NCI-H187 treated with DMSO at 0.1 percent for 48 hours (cell line): ENCODE measurements at regions not wholly inside any gene's neighbourhood (a gene's known extent, or its start where the extent isn't known, plus 50 kb on each side); places are given as distances from the start of the nearest gene placed in this dataset.

ENCODE experiments used
- DNase-seq: peaks from one replicate; lab custom pipeline; 2025; lab: John Stamatoyannopoulos, UW

DNA sequence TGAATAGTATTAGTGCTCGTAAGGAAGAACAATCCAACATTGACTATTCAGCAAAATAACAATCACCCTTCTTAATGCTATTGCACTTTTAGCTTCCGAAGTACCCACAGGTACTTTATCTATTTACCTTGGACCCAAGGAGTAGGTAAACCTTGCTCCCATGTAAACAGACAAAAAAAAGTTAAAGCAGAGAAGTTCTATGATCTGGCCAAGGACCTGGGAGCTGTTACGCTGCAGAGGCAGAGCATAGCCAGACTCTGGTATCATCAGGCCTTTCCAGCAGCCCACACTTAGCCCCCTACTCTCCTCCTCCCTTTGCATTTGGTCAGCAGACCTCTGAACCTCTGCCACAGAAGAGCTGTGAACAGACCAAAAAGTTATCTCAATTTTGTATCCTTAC, 130.3 kb upstream of the TPM1 start:
- DNase-seq = no peak

DNA sequence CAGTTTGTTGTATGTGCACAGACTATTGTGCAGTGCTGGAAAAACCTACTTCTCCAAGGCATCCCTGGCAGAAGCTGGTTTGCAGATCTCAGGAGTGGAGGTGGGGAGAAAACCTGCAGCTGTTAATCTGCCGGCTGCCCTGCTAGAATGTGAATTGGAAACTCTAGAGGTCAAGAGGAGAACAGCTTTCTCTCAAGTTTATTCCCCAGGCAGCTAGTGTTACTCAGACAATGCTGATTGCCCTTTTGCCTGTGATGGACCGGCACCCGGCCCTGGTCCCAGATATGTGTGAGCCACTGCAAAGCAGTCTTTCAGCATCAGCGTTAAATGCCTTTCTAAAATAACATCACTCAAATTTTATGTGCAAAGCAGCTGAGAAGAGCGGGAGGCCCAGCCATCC, 129.7 kb upstream of the TPM1 start:
- no peak for DNase-seq

DNA sequence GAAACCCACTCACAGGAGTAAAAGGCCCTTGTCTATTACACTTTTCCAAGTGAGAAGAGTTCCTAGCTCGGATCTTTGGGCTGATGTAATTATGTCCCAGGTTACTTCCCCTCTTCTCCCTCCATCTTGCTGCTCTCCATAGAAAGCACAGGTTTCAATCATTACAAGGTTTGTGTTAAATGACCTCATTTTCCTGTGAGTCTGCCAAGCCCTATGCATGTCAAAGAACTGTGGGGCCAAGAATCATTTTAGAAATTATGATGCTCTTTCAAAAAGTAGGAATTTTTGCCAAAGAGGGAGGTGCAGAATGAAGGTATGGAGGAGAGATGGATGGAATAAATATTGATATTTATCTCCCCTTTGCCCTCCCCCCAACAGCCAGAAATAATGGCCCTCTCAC, 129.3 kb upstream of the TPM1 start:
- DNase-seq = no peak

DNA sequence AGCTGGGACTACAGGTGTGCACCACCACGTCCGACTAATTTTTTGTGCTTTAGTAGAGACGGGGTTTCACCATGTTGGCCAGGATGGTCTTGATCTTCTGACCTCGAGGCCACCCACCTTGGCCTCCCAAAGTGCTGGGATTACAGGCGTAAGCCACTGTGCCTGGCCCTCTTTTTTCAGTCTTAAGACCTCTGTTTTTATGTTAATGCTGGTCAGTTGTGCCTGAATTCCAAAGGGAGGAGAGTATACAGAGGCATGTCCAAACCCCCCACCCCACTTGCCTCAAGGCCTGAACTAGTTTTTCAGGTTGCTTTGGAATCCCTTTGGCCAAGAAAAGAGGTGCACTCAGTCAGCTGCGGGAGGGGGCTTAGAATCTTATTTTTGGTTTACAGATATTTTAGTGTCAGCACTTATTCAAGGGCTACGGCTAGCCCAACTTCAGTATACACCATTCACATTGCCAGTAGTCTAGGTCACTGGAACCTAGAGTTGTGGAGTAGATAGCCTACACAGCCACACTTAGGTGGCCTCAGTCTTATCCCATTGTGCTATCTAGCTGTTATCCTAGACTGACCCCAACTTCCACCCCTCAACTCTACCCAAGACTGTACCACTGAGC, 128.0 kb upstream of the TPM1 start:
- no peak for DNase-seq

DNA sequence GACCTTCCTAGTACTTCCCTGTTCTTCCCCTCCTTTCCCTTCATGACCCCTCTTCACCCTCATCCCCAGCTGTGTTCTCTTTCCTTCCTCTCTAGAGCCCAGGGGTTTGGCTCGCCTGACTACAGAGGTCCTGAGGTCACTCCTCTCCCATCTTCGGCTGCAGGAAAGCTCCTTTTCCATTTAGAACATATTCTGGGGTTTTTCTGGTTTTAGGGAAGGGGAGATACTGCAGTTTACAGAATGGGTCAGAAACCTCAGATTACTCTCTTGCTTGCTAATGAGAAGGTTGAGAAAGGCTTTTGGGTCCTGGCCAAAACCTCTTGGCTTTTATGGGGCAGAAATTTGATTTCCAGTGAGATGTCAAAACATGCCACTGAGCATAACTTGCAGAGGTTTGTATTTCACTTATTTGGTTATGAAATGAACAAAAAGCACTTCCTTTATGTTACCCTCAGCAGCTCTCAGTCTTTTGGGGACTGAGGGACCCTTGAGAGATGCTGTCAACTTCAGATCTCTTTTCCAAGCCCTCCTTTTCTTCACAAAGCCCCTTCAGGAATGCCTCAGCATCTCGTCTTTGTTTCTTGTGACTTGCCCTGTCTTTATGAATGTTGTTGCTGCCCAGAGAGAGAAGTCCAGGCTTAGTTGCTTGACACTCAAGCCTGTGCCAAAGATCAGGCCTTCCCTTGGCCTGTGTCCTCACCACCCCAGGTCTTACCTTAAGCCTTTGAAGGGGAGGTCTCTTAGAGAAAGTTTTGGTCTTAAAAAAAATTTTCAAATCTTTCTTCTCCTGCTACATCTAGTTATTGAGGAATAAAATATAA, 121.7 kb upstream of the TPM1 start:
- DNase-seq = no peak

DNA sequence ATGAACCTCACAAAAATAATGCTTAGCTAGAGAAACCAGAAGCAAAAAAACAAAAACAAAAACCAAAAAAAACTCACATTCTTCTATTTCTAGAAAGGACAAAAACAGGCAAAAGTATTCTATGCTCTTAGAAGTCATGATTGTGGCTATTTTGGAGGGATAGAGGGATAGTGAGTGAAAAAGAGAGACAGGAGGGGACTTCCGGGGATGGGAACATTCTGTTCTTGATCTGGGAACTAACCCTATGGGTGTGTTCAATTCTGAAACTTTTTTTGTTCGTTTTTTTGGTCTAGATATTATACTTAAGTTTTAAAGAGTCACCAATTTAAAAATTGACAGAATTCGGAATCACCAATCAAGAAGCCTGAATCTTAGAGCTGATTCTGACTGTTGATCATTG, 120.0 kb upstream of the TPM1 start:
- no peak for DNase-seq

DNA sequence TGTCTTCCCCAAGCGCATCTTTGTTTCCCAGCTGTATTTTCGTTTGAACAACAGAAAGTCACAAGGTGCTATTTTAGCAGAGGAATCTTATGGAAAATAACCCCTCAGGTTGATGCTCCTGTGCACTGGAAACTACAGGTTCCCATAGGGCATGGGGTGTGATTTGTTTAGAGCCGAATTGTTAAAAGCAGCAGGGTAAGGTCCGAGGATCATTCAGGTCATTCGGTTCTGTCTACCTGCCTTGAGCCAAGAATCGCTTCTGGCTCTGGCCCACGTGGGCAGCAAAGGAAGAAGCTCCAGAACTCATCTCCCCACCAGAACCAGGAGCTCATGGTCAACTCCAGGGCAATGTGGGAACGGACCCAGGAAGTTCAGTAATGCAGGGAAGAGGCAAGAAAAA, 116.7 kb upstream of the TPM1 start:
- DNase-seq = no peak

DNA sequence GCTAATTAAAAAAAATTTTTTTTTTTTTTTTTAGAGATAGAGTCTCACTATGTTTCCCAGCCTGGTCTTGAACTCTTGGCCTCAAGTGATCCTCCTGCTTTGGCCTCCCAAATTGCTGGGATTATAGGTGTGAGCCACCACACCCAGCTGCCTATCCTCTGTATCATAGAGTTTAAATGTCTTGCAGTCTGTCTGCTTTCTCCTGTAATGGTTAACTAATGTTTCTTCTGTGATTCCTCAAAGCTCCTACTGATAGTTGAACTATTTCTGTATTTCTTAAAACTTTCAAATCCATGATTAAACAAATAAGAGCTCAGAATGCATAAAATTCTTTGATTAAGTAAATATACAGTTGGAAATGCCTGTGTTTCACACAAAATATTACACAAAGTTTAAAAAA, 115.4 kb upstream of the TPM1 start:
- no peak for DNase-seq

DNA sequence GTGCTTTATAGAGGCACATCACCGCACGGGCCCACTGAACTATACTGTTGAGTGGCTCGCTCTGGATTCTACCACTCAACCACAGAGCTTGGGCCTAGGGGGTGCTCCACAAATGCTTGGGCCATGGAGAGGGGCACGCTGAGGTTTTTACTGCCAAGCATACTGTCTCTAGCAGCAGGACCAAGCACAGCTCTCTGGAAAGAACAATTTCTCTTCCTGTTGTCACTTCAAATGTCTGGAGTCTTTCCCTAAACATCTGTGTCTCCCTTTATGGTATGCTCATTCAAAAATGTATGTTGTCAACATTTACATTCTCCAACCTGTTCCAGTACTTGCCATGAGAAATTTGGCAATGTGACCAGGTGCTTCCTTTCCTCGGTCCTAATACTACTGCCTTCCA, 114.7 kb upstream of the TPM1 start:
- DNase-seq = no peak

DNA sequence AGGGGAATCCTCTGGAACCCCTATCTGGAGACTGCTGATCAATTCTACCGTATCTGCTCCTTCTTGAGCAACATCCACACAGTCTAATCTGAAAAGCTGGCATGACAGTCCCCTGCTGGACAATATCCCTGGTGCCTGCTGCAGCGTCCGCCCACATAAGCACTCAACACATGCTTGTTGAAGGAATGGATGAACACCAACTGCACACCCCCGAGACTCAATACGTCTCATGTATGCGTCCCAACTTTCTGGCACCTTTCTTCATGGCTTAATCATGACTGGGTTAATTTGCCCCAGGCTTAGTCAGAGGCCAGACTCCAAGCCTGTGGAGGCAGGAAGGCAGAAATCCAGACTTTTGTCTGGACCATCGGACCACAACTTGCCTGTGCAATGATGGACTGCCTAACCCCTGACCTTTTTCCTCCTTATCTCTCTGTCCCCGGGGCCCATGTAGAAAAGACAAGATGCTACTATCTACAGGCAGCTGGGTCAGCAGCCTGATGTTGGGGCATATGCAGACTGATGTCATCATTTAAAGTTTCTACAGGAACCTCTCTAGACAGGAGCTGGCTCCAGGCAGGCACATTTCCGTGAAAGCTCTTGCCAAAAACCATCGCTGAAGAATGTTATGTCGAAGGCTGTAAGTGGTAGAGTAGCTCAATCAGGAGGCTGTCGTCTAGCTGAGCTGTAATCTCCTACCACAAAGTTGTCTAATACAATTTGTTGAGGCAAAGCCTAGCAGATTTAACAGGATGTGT, 114.1 kb upstream of the TPM1 start:
- no peak for DNase-seq

DNA sequence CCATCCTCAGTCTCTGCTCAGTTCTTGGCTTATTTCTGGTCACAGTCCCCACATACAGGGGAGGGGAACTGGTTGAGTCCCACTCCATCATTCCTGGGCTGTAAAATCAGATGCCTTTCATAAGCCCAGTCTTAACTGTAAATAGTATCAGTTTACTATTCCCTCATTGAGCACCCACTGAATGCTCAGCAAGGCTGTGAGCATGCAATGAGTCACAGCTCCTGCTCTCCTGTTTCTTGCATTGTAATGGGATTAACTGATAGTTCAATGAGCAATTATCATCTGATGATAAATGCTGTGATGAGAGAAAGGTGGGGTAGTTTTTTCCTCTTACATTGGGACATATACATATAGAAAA, 113.6 kb upstream of the TPM1 start:
- DNase-seq = no peak

DNA sequence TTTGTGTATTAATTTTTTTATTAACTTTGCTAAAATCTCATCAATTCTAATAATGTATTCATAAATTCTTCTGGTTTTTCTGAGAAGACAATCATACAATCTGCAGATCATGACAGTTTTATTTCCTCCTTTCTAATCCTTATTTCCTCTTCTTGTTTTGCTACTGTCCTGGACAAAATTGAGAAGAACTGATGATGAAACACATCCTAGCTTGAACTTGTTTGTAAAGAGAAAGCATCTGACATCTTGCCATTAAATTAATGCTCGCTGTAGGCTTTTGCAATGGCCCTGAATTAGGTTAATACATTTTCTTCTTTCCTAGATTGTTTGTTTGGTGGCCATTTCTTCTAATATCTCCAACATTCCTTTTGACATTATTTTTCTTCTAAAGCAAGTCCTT, 110.9 kb upstream of the TPM1 start:
- no peak for DNase-seq

DNA sequence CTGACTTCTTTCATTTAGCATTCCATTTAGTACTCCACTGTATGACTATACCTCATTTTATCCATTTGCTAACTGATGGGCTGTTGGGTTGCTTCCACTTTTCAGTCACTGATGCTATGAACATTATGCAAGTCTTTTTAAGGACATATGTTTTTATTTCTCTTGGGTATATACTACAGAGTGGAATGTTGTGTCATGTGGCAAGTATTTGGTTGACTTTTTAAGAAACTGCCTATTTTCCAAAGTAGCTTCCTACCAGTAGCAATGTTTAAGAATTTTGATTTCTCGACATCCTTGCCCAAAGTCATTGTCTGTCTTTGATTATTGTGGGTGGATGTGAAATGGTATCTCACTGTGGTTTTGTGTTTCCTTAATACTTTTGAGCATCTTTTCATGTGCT, 110.1 kb upstream of the TPM1 start:
- DNase-seq = no peak

DNA sequence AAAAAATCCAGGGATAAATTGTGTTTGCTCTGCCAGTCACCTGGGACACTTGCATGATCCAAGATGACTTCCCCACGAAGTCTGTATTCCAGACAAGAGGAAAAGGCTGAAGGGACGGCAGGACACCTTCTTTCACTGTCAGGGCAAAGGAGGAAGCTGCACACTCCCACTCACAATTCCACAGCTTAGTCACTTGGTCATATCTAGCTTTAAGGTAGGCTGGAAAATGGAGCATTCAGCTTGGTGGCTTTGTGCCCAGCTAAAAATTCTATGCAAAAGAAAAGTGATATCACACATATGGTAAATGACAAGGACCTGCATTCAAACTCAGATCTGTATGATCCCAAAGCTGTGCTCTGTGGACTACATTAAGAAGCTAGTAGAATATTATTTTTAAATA, 109.2 kb upstream of the TPM1 start:
- no peak for DNase-seq

DNA sequence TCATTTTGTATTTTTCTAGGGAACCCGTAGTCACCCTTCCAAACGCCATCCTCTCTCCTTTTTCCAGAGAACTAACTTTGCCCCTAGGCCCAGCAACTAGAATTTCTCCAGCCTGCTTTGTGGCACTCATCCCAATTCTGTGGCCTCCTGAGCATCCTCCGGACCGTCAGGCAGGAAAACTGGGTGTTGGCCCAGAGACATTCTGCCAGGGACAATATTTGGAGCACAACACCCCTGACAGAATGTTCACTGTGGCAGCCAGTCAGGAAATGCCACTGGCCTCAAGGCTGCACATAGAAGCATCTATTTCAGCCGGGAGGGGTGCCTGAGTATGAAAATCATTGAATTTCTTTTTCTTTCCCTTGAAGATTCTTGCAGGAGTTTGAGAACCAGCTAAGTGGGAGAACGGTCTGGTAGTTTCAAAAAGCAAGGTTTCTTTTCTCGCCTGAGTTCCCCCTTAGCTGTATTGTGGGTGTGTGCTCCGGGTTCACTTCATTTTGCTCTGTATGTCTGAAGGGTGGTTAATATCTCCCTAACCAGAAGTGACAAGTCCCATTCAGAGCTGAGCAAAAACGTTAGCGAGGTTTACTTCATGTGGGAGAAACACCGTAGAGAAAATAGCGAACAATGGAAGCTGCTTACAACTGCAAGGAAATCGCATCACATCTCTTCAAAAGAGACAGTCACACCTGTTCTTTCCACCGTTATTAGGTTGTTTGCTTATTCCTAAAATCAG, 108.1 kb upstream of the TPM1 start:
- DNase-seq = no peak

DNA sequence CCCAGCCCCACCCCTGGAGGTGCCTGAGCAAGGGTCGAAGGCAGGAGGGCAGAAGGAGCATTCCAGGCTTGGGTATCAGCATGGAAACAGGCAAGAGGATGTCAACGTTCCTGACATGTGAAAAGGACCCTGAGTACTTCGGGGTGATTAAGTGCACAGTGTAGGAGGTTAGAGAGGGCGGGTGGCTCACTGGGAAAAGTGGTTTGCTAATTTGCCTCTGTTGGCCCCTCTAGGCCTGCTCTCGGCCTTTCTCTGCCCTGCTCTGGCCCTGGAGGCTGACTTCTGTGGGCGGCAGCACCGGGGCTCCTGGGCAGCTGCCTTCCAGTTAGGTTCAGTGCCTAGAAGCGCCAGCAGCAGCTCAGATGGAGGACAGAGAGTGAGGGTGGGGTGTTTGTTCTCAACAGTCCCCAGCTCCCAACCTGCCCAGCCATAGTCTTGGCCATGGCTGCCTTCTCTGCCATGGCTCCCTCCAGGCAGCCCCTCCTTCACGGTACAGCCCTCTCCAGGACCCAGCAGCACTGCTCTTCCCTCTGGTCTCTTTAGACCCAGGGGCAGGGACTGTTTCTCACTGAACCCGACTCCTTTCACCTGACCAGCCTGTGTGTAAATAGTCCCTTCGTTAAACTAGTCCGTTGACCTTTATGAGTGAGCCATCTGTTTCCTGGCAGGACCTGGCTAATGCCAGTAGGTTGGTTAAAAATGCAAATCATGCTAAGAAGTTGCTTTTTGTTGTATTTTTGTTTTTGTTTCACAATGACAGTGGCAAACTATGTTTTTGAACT, 107.1 kb upstream of the TPM1 start:
- DNase-seq = no peak

DNA sequence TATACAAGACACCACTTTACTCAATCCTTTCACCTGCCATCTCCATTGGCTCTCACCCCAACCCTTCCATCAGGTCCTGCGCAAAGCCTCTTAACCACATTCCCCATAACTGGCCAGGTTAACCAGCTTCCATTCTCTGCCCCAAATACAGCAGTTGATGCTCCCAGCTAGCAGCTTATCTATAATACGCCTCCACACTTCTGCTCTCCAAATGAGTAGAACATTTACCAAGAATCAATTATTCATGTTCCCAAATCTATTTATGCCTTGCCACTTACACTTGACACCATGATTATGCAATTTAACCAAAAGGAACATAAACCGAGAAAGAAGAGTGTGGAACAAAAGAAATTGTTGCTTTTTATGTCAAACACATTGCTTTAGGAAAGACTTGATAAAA, 103.7 kb upstream of the TPM1 start:
- no peak for DNase-seq

DNA sequence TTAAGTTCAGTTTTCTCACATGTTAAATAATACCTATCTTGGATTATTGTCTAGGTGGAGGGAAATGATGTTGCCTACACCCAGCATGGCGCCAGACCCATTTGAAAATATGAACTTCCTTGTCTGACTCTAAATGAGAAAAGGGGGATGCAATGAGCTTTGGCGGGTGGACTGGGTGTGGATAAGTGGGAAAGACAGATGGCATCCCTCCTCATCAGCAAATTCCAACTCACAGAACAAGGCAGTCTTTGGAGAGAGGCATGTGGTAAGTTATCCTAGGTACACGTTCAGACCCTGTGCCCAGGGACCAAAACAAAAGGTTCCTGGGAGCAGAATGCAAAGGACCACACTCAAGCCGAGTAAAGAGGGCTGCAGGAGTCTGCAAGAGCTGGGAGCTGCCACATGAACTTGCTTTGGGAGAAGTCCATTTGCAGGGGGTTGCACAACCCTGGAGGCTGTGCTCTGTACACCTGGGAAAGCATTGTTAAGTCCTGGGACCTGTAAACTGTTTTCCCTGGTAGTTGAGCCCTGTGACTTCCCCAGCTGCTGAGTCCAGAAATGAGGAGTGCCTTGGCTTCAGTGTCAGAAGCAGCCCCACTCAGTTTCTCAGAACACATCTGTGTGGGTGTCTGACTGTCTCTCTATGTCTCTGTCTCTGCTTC, 102.3 kb upstream of the TPM1 start:
- no peak for DNase-seq

DNA sequence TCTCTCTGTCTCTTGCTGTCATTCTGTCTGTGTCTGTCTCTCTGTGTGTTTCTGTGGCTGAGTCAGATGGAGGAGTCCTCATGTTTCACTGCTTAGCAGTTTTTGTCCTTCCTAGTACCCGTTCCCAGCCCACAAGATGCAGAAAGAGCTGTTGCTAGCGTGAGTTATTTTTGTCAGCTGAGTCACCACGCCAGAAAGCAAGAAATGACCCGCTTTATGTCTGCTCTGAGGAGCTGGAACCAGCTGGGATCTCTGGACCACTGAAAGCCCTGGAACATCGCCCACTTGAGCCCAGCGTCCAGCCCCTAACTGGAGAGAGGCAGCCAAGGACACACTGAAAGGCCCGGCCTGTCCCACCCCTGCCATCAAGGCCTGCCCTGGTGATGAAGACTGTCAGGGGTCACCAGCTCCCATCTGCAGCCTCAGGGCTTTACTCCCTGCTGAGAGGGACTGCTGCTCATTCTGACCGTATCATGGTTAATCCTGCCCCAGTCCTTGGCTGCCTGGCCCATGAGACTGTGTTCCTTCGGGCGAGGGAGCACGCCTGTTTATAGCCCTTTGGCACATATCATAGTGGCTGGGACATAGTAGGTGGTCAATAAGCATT, 101.7 kb upstream of the TPM1 start:
- DNase-seq = no peak

DNA sequence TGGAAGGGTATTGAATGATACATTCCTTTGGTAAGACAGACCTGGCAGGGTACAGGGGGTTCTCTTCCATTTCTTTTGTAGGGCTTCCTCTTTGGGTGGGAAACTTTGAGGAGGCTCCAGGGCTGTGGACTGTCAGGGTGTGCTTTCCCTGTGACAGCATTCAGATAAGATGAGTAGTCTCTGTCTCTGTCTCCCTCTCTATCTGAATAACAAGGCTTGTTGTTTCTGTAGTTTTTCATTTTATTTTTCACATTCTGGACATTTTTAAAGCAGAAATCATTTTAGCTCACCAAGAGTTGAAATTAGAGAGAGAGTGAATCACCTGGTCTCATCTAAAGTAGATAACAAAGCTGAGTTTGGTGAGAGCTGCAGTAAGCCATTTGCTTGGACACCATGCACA, 100.8 kb upstream of the TPM1 start:
- no peak for DNase-seq

DNA sequence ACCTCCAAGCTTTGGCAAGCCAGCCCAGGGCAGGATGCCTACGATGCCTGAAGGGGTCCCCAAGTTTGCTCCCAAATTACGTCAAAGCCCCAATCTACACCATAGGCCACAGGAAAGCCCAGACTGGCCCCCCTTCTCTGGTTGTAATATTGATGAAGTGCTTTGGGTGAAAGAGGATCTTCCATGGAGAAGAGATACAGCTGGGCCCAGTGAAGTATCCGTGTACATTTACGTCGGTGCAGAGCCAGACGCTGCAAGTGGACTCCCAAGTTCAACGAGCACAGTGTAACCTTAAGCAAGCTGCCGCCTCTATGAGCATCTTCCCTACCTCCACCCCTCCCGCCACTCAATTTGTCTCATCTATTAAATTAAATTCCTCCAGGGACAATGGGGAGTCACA, 100.1 kb upstream of the TPM1 start:
- DNase-seq = no peak
